ENCODE measurements at regions not wholly inside any gene's neighbourhood (a gene's known extent, or its start where the extent isn't known, plus 50 kb on each side); places are given as distances from the start of the nearest gene placed in this dataset.
A peak's percentile ranks its signal among the peaks of the same experiment; 100 is the strongest.
"Not testable (repeated sequence)": the region's sequence is repeated elsewhere in the genome, so short reads cannot be mapped to it uniquely, and the experiment has no call there.

GRCh38 chr14:106087837-106088236 is 561.5 kb downstream of the TMEM121 start:
- Histone ChIP-seq H3K4me3 (ENCODE audit: low read depth, low read length) (no peak overlapping the region), H2AK5ac (ENCODE audit: low read length) (no peak overlapping the region), H3K79me1 (ENCODE audit: low read length) (no peaks in the 10 kb centered on the region), H3K4ac (ENCODE audit: low read depth, low read length) (no peak overlapping the region), H3K9ac (ENCODE audit: low read length) (no peak overlapping the region), H3K23ac (ENCODE audit: low read length) (no peak overlapping the region), H3K9me3 (ENCODE audit: insufficient read depth, low read depth, low read length) (peaks cover 5% of the 10 kb centered on the region), H2BK5ac (ENCODE audit: low read depth, low read length, poor library complexity) (no peak overlapping the region), H3K79me2 (ENCODE audit: control insufficient read depth, insufficient read depth, low read length, poor library complexity) (no peaks in the 10 kb centered on the region), H2AFZ (ENCODE audit: insufficient read depth, low read length, poor library complexity) (no peak overlapping the region), H2BK12ac (ENCODE audit: low read length) (no peak overlapping the region), H3K4me1 (ENCODE audit: control insufficient read depth in 1 of 2, insufficient read depth in 2 of 2, low read length in 2 of 2) (no peaks in the 10 kb centered on the region), H3K14ac (ENCODE audit: low read length) (no peak overlapping the region), H4K8ac (ENCODE audit: low read depth, low read length) (no peak overlapping the region), H3K4me2 (ENCODE audit: low read length) (no peak overlapping the region), H3K36me3 (ENCODE audit: control insufficient read depth in 1 of 2, insufficient read depth in 2 of 2, low read length in 2 of 2) (no peaks in the 10 kb centered on the region), H4K12ac (ENCODE audit: low read depth, low read length) (no peak overlapping the region), H4K91ac (ENCODE audit: low read depth, low read length) (no peak overlapping the region), H2BK120ac (ENCODE audit: insufficient read depth, low read length, poor library complexity) (no peak overlapping the region), H3K27ac (ENCODE audit: low read depth, low read length) (no peak overlapping the region), H3K27me3 (ENCODE audit: insufficient read depth, low read length) (no peaks in the 10 kb centered on the region), H3K18ac (ENCODE audit: low read length) (no peak overlapping the region)
- WGBS (ENCODE audit: extremely low coverage, insufficient coverage, insufficient read length) = no CpG with 5 or more reads among the region's 8 CpGs
- DNase-seq = no peak

- H4K12ac ChIP-seq (ENCODE audit: low read depth, low read length); H3K79me2 ChIP-seq (ENCODE audit: control insufficient read depth, insufficient read depth, low read length, poor library complexity); H2BK12ac ChIP-seq (ENCODE audit: low read length); H3K4ac ChIP-seq (ENCODE audit: low read depth, low read length); H3K14ac ChIP-seq (ENCODE audit: low read length); H3K9ac ChIP-seq (ENCODE audit: low read length); H3K18ac ChIP-seq (ENCODE audit: low read length); H3K36me3 ChIP-seq (ENCODE audit: control insufficient read depth in 1 of 2, insufficient read depth in 2 of 2, low read length in 2 of 2); H4K91ac ChIP-seq (ENCODE audit: low read depth, low read length); H3K4me2 ChIP-seq (ENCODE audit: low read length); H3K9me3 ChIP-seq (ENCODE audit: insufficient read depth, low read depth, low read length); H3K4me1 ChIP-seq (ENCODE audit: control insufficient read depth in 1 of 2, insufficient read depth in 2 of 2, low read length in 2 of 2); H3K79me1 ChIP-seq (ENCODE audit: low read length); H4K8ac ChIP-seq (ENCODE audit: low read depth, low read length); H3K27me3 ChIP-seq (ENCODE audit: insufficient read depth, low read length); DNase-seq; H3K4me3 ChIP-seq (ENCODE audit: low read depth, low read length); H2AFZ ChIP-seq (ENCODE audit: insufficient read depth, low read length, poor library complexity); H3K27ac ChIP-seq (ENCODE audit: low read depth, low read length); H3K23ac ChIP-seq (ENCODE audit: low read length); H2BK5ac ChIP-seq (ENCODE audit: low read depth, low read length, poor library complexity); H2BK120ac ChIP-seq (ENCODE audit: insufficient read depth, low read length, poor library complexity); H2AK5ac ChIP-seq (ENCODE audit: low read length): not testable (repeated sequence)
- no CpG with 5 or more reads among the region's 3 CpGs for WGBS (ENCODE audit: extremely low coverage, insufficient coverage, insufficient read length)
Observed at GRCh38 chr14:106088860-106089259, 562.5 kb downstream of the TMEM121 start.

- Histone ChIP-seq H3K18ac (ENCODE audit: low read length) (no peak overlapping the region), H3K79me2 (ENCODE audit: control insufficient read depth, insufficient read depth, low read length, poor library complexity) (no peaks in the 10 kb centered on the region), H3K27me3 (ENCODE audit: insufficient read depth, low read length) (no peaks in the 10 kb centered on the region), H4K91ac (ENCODE audit: low read depth, low read length) (no peak overlapping the region), H3K4me2 (ENCODE audit: low read length) (no peak overlapping the region), H3K4me3 (ENCODE audit: low read depth, low read length) (no peak overlapping the region), H3K9ac (ENCODE audit: low read length) (no peak overlapping the region), H3K4ac (ENCODE audit: low read depth, low read length) (no peak overlapping the region), H4K12ac (ENCODE audit: low read depth, low read length) (no peak overlapping the region), H2BK12ac (ENCODE audit: low read length) (no peak overlapping the region), H3K14ac (ENCODE audit: low read length) (no peak overlapping the region), H3K36me3 (ENCODE audit: control insufficient read depth in 1 of 2, insufficient read depth in 2 of 2, low read length in 2 of 2) (no peaks in the 10 kb centered on the region), H4K8ac (ENCODE audit: low read depth, low read length) (no peak overlapping the region), H3K27ac (ENCODE audit: low read depth, low read length) (no peak overlapping the region), H3K23ac (ENCODE audit: low read length) (no peak overlapping the region), H3K79me1 (ENCODE audit: low read length) (no peaks in the 10 kb centered on the region), H3K9me3 (ENCODE audit: insufficient read depth, low read depth, low read length) (peaks cover 5% of the 10 kb centered on the region), H2AK5ac (ENCODE audit: low read length) (no peak overlapping the region), H2BK5ac (ENCODE audit: low read depth, low read length, poor library complexity) (no peak overlapping the region), H2AFZ (ENCODE audit: insufficient read depth, low read length, poor library complexity) (no peak overlapping the region), H3K4me1 (ENCODE audit: control insufficient read depth in 1 of 2, insufficient read depth in 2 of 2, low read length in 2 of 2) (no peaks in the 10 kb centered on the region), H2BK120ac (ENCODE audit: insufficient read depth, low read length, poor library complexity) (no peak overlapping the region)
- peak in 1 of 2 donors; percentile 2 for DNase-seq
- no CpG with 5 or more reads among the region's 11 CpGs for WGBS (ENCODE audit: extremely low coverage, insufficient coverage, insufficient read length)
Observed at GRCh38 chr14:106094654-106095189, 568.3 kb downstream of the TMEM121 start.

- no peak overlapping the region for H3K4ac ChIP-seq (ENCODE audit: low read depth, low read length)
- no peak overlapping the region for H4K91ac ChIP-seq (ENCODE audit: low read depth, low read length)
- H3K9ac ChIP-seq (ENCODE audit: low read length) = no peak overlapping the region
- no peak for DNase-seq
- H2BK120ac ChIP-seq (ENCODE audit: insufficient read depth, low read length, poor library complexity) = no peak overlapping the region
- no peak overlapping the region for H3K27ac ChIP-seq (ENCODE audit: low read depth, low read length)
- no peak overlapping the region for H3K14ac ChIP-seq (ENCODE audit: low read length)
- H2AFZ ChIP-seq (ENCODE audit: insufficient read depth, low read length, poor library complexity) = no peak overlapping the region
- H2BK12ac ChIP-seq (ENCODE audit: low read length) = no peak overlapping the region
- H2AK5ac ChIP-seq (ENCODE audit: low read length) = no peak overlapping the region
- no CpG with 5 or more reads among the region's 7 CpGs for WGBS (ENCODE audit: extremely low coverage, insufficient coverage, insufficient read length)
- no peaks in the 10 kb centered on the region for H3K27me3 ChIP-seq (ENCODE audit: insufficient read depth, low read length)
- H2BK5ac ChIP-seq (ENCODE audit: low read depth, low read length, poor library complexity) = no peak overlapping the region
- H3K79me1 ChIP-seq (ENCODE audit: low read length) = no peaks in the 10 kb centered on the region
- H3K4me2 ChIP-seq (ENCODE audit: low read length) = no peak overlapping the region
- H3K23ac ChIP-seq (ENCODE audit: low read length) = no peak overlapping the region
- H3K18ac ChIP-seq (ENCODE audit: low read length) = no peak overlapping the region
- no peak overlapping the region for H4K8ac ChIP-seq (ENCODE audit: low read depth, low read length)
- no peaks in the 10 kb centered on the region for H3K36me3 ChIP-seq (ENCODE audit: control insufficient read depth in 1 of 2, insufficient read depth in 2 of 2, low read length in 2 of 2)
- no peak overlapping the region for H4K12ac ChIP-seq (ENCODE audit: low read depth, low read length)
- no peaks in the 10 kb centered on the region for H3K4me1 ChIP-seq (ENCODE audit: control insufficient read depth in 1 of 2, insufficient read depth in 2 of 2, low read length in 2 of 2)
- H3K4me3 ChIP-seq (ENCODE audit: low read depth, low read length) = no peak overlapping the region
- no peaks in the 10 kb centered on the region for H3K79me2 ChIP-seq (ENCODE audit: control insufficient read depth, insufficient read depth, low read length, poor library complexity)
- H3K9me3 ChIP-seq (ENCODE audit: insufficient read depth, low read depth, low read length) = peaks cover 22% of the 10 kb centered on the region
Observed at GRCh38 chr14:106107703-106108102, 581.3 kb downstream of the TMEM121 start.
